ENCODE measurements at regions not wholly inside any gene's neighbourhood (a gene's known extent, or its start where the extent isn't known, plus 50 kb on each side); places are given as distances from the start of the nearest gene placed in this dataset.
A peak's percentile ranks its signal among the peaks of the same experiment; 100 is the strongest.
"Not testable (repeated sequence)": the region's sequence is repeated elsewhere in the genome, so short reads cannot be mapped to it uniquely, and the experiment has no call there.

GRCh38 chr6:137307163-137307854 lies 88.1 kb upstream of the IFNGR1 start:
- no peak for FAIRE-seq

GRCh38 chr6:137305691-137306090 lies 86.5 kb upstream of the IFNGR1 start:
- FAIRE-seq = no peak

- no peak for FAIRE-seq
Observed at GRCh38 chr6:137304020-137304780, 85.0 kb upstream of the IFNGR1 start.

- no peak for FAIRE-seq
Observed at GRCh38 chr6:137303441-137303840, 84.3 kb upstream of the IFNGR1 start.

GRCh38 chr6:137299681-137300080 lies 80.5 kb upstream of the IFNGR1 start:
- FAIRE-seq = no peak

- no peak for FAIRE-seq
Observed at GRCh38 chr6:137297887-137298286, 78.7 kb upstream of the IFNGR1 start.

GRCh38 chr6:137292326-137292725 lies 73.1 kb upstream of the IFNGR1 start:
- FAIRE-seq = not testable (repeated sequence)

GRCh38 chr6:137291441-137291840 lies 72.3 kb upstream of the IFNGR1 start:
- FAIRE-seq = no peak

GRCh38 chr6:137290601-137291261 lies 71.5 kb upstream of the IFNGR1 start:
- no peak for FAIRE-seq

- FAIRE-seq = no peak
Observed at GRCh38 chr6:137286916-137287315, 67.7 kb upstream of the IFNGR1 start.

GRCh38 chr6:137286368-137286767 lies 67.2 kb upstream of the IFNGR1 start:
- no peak for FAIRE-seq

- no peak for FAIRE-seq
Observed at GRCh38 chr6:137284811-137285110, 65.6 kb upstream of the IFNGR1 start.

- no peak for FAIRE-seq
Observed at GRCh38 chr6:137283940-137284810, 65.0 kb upstream of the IFNGR1 start.

GRCh38 chr6:137283080-137283479 lies 63.9 kb upstream of the IFNGR1 start:
- no peak for FAIRE-seq

GRCh38 chr6:137282254-137282653 lies 63.1 kb upstream of the IFNGR1 start:
- FAIRE-seq = no peak

GRCh38 chr6:137279279-137279678 lies 60.1 kb upstream of the IFNGR1 start:
- FAIRE-seq = not testable (repeated sequence)

GRCh38 chr6:137277971-137278637 lies 58.9 kb upstream of the IFNGR1 start:
- no peak for FAIRE-seq

GRCh38 chr6:137272403-137272802 lies 53.2 kb upstream of the IFNGR1 start:
- no peak for FAIRE-seq

GRCh38 chr6:137271245-137272183 lies 52.3 kb upstream of the IFNGR1 start:
- FAIRE-seq = peak; percentile 92

- no peak for FAIRE-seq
Observed at GRCh38 chr6:137269803-137270202, 50.6 kb upstream of the IFNGR1 start.

GRCh38 chr6:137269347-137269746 lies 50.2 kb upstream of the IFNGR1 start:
- FAIRE-seq = no peak
